Vagina (tissue), 2 donors: ENCODE measurements at regions not wholly inside any gene's neighbourhood (a gene's known extent, or its start where the extent isn't known, plus 50 kb on each side); places are given as distances from the start of the nearest gene placed in this dataset.

Experiments used
- DNase-seq, 2 donors: peaks; one replicate each; pipeline ENCODE4 v3.0.0-alpha.2; 2017; ENCODE audit errors: extremely low spot score in 2 of 2
- H3K27ac ChIP-seq: fragments of 200-600 bp; sonication (generic); one replicate; pipeline ENCODE4 v1.5.1; 2019
- H3K27me3 ChIP-seq: fragments of 200-600 bp; sonication (generic); one replicate; pipeline ENCODE4 v1.5.1; 2019
- H3K36me3 ChIP-seq, 2 donors: fragments of 200-600 bp; sonication (generic); one replicate each; pipeline ENCODE4 v1.5.1; 2017 to 2019
- H3K4me1 ChIP-seq: fragments of 200-600 bp; sonication (generic); one replicate; pipeline ENCODE4 v1.5.1; 2019
- H3K4me3 ChIP-seq, 2 donors: fragments of 200-600 bp; sonication (generic); 1 replicate in 1 of 2; 2 replicates in 1 of 2; pipeline ENCODE4 v1.5.1; 2016 to 2019
- H3K9me3 ChIP-seq: fragments of 200-600 bp; sonication (generic); one replicate; pipeline ENCODE4 v1.5.1; 2019
- CTCF ChIP-seq, 3 experiments: fragments of 450-650 bp in 2 of 3; fragments of 200-600 bp in 1 of 3; sonication (generic) in 1 of 3; IDR thresholded peaks; one replicate each; pipeline ENCODE4 v1.5.1; 2017 to 2019; ENCODE audit warnings: antibody characterized with exemption in 3 of 3, mild to moderate bottlenecking in 2 of 3, moderate library complexity in 2 of 3
- POLR2A ChIP-seq, 2 donors: fragments of 450-650 bp; IDR thresholded peaks; one replicate each; pipeline ENCODE4 v1.6.1; 2017; ENCODE audit warnings: antibody characterized with exemption in 2 of 2, mild to moderate bottlenecking in 2 of 2, moderate library complexity in 2 of 2
- POLR2AphosphoS5 ChIP-seq, 2 donors: sonication (generic); formaldehyde crosslinking; IDR thresholded peaks; one replicate each; pipeline ENCODE4 v1.9.0; 2017; ENCODE audit warnings: antibody characterized with exemption in 2 of 2, mild to moderate bottlenecking in 2 of 2, low read depth in 1 of 2; ENCODE audit not compliant: insufficient read depth in 1 of 2
- intact Hi-C: fragments of 100-400 bp; cut with DNase I; formaldehyde crosslinking; loops from one replicate; pipeline ENCODE4 v1.15.1; 2023

- Histone ChIP-seq H3K36me3 (no peaks in the 10 kb centered on the region), H3K27me3 (no peaks in the 10 kb centered on the region), H3K27ac (no peak overlapping the region), H3K9me3 (no peaks in the 10 kb centered on the region), H3K4me3 (no peak overlapping the region), H3K4me1 (no peaks in the 10 kb centered on the region)
- DNase-seq, result no peak
- TF ChIP-seq POLR2A (IDR thresholded peaks at IDR 0.05), result no peak
- no peak for TF ChIP-seq POLR2AphosphoS5 (IDR thresholded peaks at IDR 0.05; ENCODE audit: insufficient read depth in 1 of 2, low read depth in 1 of 2)
- TF ChIP-seq CTCF (IDR thresholded peaks at IDR 0.05), result no peak
- intact Hi-C loops, result no loop called here
Measured at GRCh38 chr14:55500219-55500701, 59.8 kb upstream of the TBPL2 start.

- intact Hi-C loops, result no loop called here
- Histone ChIP-seq H3K4me3 (no peak overlapping the region), H3K9me3 (no peaks in the 10 kb centered on the region), H3K27ac (no peak overlapping the region), H3K4me1 (no peaks in the 10 kb centered on the region), H3K27me3 (no peaks in the 10 kb centered on the region), H3K36me3 (no peaks in the 10 kb centered on the region)
- TF ChIP-seq POLR2AphosphoS5 (IDR thresholded peaks at IDR 0.05; ENCODE audit: insufficient read depth in 1 of 2, low read depth in 1 of 2), result no peak
- no peak for TF ChIP-seq CTCF (IDR thresholded peaks at IDR 0.05)
- no peak for TF ChIP-seq POLR2A (IDR thresholded peaks at IDR 0.05)
- DNase-seq, result no peak
Measured at GRCh38 chr14:55500708-55501107, 60.3 kb upstream of the TBPL2 start.

GRCh38 chr14:55502746-55503284 lies 62.4 kb upstream of the TBPL2 start:
- Histone ChIP-seq H3K4me1 (no peaks in the 10 kb centered on the region), H3K27ac (no peak overlapping the region), H3K27me3 (no peaks in the 10 kb centered on the region), H3K4me3 (no peak overlapping the region), H3K36me3 (no peaks in the 10 kb centered on the region), H3K9me3 (no peaks in the 10 kb centered on the region)
- no peak for DNase-seq
- TF ChIP-seq POLR2A (IDR thresholded peaks at IDR 0.05) (no peak), POLR2AphosphoS5 (IDR thresholded peaks at IDR 0.05; ENCODE audit: insufficient read depth in 1 of 2, low read depth in 1 of 2) (no peak), CTCF (IDR thresholded peaks at IDR 0.05) (no peak)
- intact Hi-C loops, result no loop called here

GRCh38 chr14:55505846-55506245 lies 65.4 kb upstream of the TBPL2 start:
- no peaks in the 10 kb centered on the region for H3K4me1 ChIP-seq
- no peaks in the 10 kb centered on the region for H3K36me3 ChIP-seq
- no peaks in the 10 kb centered on the region for H3K9me3 ChIP-seq
- no peak for TF ChIP-seq POLR2A (IDR thresholded peaks at IDR 0.05)
- TF ChIP-seq POLR2AphosphoS5 (IDR thresholded peaks at IDR 0.05; ENCODE audit: insufficient read depth in 1 of 2, low read depth in 1 of 2), result no peak
- TF ChIP-seq CTCF (IDR thresholded peaks at IDR 0.05), result no peak
- no peaks in the 10 kb centered on the region for H3K27me3 ChIP-seq
- intact Hi-C loops, result no loop called here
- no peak overlapping the region for H3K4me3 ChIP-seq
- no peak overlapping the region for H3K27ac ChIP-seq
- no peak for DNase-seq

GRCh38 chr14:55508676-55509075 lies 68.3 kb upstream of the TBPL2 start:
- no peak for TF ChIP-seq POLR2A (IDR thresholded peaks at IDR 0.05)
- no peak for TF ChIP-seq CTCF (IDR thresholded peaks at IDR 0.05)
- no peak for TF ChIP-seq POLR2AphosphoS5 (IDR thresholded peaks at IDR 0.05; ENCODE audit: insufficient read depth in 1 of 2, low read depth in 1 of 2)
- H3K27me3 ChIP-seq, result no peaks in the 10 kb centered on the region
- no peaks in the 10 kb centered on the region for H3K9me3 ChIP-seq
- no peaks in the 10 kb centered on the region for H3K4me1 ChIP-seq
- no peak overlapping the region for H3K4me3 ChIP-seq
- no peak overlapping the region for H3K27ac ChIP-seq
- DNase-seq, result no peak
- H3K36me3 ChIP-seq, result no peaks in the 10 kb centered on the region
- intact Hi-C loops, result no loop called here
